ENCODE measurements at regions not wholly inside any gene's neighbourhood (a gene's known extent, or its start where the extent isn't known, plus 50 kb on each side); places are given as distances from the start of the nearest gene placed in this dataset.

DNA sequence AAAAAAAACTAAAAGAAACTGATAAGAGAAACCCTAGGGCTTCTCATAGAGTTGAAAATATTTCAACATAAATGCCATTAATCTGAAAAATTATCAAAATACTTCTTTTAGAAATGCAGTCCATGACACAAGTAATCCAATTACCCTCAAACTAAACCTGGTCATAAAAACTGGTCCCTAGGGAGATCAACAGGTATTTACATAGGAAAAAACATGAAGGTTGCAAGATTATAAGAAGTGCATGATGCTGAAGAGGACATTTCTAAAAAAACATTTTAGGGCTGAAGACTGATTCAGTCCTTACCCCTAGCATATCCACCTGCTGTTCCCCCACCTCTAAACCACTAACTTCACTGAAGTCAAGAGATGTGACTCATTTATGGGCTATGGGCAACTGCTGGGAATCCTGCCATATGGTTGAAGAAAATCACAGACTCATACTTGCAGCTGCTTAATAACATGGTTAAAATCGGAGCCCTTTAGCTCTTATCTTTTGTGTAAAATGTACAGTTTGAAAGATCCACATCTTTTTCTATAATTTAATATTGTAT lies 131.0 kb upstream of the RUNX1 start:
- Histone ChIP-seq H3K9ac (ENCODE audit: insufficient read depth, low read length, poor library complexity, severe bottlenecking) (no peak overlapping the region), H3K27ac (ENCODE audit: low read depth in 1 of 2, low read length in 2 of 2) (no peak overlapping the region), H3K27me3 (ENCODE audit: control insufficient read depth in 2 of 2, insufficient read depth in 2 of 2, low read length in 2 of 2) (no peaks in the 10 kb centered on the region), H3K4me2 (replicated peaks; ENCODE audit: extremely low read depth, low read length, poor library complexity, severe bottlenecking) (no peak overlapping the region), H3K36me3 (replicated peaks in 1 of 2; ENCODE audit: control insufficient read depth in 1 of 2, insufficient read depth in 2 of 2, low read length in 2 of 2) (no peaks in the 10 kb centered on the region), H3K4me1 (ENCODE audit: control insufficient read depth in 1 of 2, insufficient read depth in 2 of 2, low read length in 2 of 2) (no peaks in the 10 kb centered on the region), H3K4me3 (replicated peaks in 1 of 3; ENCODE audit: low read depth in 2 of 3, low read length in 3 of 3) (no peak overlapping the region), H3K79me2 (ENCODE audit: insufficient read depth, low read length) (no peaks in the 10 kb centered on the region), H2AFZ (ENCODE audit: insufficient read depth, low read depth, low read length, poor library complexity, severe bottlenecking) (no peak overlapping the region), H3K9me3 (replicated peaks in 1 of 2; ENCODE audit: control insufficient read depth in 1 of 2, insufficient read depth in 1 of 2, low read length in 2 of 2) (no peaks in the 10 kb centered on the region), H4K20me1 (ENCODE audit: insufficient read depth, low read length) (no peaks in the 10 kb centered on the region)
- no peak for DNase-seq
- intact Hi-C loops (cut with micrococcal nuclease): no loop called here
- TF ChIP-seq, protein P1, sequence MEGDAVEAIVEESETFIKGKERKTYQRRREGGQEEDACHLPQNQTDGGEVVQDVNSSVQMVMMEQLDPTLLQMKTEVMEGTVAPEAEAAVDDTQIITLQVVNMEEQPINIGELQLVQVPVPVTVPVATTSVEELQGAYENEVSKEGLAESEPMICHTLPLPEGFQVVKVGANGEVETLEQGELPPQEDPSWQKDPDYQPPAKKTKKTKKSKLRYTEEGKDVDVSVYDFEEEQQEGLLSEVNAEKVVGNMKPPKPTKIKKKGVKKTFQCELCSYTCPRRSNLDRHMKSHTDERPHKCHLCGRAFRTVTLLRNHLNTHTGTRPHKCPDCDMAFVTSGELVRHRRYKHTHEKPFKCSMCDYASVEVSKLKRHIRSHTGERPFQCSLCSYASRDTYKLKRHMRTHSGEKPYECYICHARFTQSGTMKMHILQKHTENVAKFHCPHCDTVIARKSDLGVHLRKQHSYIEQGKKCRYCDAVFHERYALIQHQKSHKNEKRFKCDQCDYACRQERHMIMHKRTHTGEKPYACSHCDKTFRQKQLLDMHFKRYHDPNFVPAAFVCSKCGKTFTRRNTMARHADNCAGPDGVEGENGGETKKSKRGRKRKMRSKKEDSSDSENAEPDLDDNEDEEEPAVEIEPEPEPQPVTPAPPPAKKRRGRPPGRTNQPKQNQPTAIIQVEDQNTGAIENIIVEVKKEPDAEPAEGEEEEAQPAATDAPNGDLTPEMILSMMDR (IDR thresholded peaks at IDR 0.05): no peak
- Mint-ChIP-seq H3K36me3 (peaks cover 0 to under 1% of the 10 kb centered on the region in 2 donors), H3K27ac (no peak overlapping the region), H3K4me3 (no peak overlapping the region), H3K27me3 (ENCODE audit: low read depth in 3 of 3) (peaks cover 1 to 2% (median 1%) of the 10 kb centered on the region in 3 donors), H3K9me3 (peaks cover 0 to 17% (median 6%) of the 10 kb centered on the region in 7 donors), H3K4me1 (no peaks in the 10 kb centered on the region)
- WGBS (ENCODE audit: insufficient coverage): no CpG with 5 or more reads among the region's 1 CpG

DNA sequence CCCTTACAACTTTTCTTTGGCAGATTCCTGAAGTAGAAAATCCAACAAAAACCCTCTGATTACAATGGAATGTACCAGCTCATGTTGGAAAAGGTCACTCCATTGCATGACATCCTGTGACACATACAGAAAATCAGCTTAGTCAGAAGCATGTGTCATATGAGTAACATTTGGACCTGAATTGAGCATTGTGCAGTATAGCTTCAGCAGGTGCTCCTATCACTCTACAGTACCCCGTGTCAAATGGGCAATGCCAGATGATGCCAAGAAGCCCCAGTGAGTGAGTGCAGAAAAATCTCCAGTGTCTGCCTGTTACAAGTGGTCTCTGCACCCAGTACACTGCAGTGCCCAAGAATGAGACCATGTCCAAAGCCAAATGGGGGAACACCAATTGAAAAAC lies 129.7 kb upstream of the RUNX1 start:
- Histone ChIP-seq H3K4me3 (replicated peaks in 1 of 3; ENCODE audit: low read depth in 2 of 3, low read length in 3 of 3) (no peak overlapping the region), H3K36me3 (replicated peaks in 1 of 2; ENCODE audit: control insufficient read depth in 1 of 2, insufficient read depth in 2 of 2, low read length in 2 of 2) (no peaks in the 10 kb centered on the region), H3K9ac (ENCODE audit: insufficient read depth, low read length, poor library complexity, severe bottlenecking) (no peak overlapping the region), H3K9me3 (replicated peaks in 1 of 2; ENCODE audit: control insufficient read depth in 1 of 2, insufficient read depth in 1 of 2, low read length in 2 of 2) (no peaks in the 10 kb centered on the region), H3K4me2 (replicated peaks; ENCODE audit: extremely low read depth, low read length, poor library complexity, severe bottlenecking) (no peak overlapping the region), H4K20me1 (ENCODE audit: insufficient read depth, low read length) (no peaks in the 10 kb centered on the region), H3K27me3 (ENCODE audit: control insufficient read depth in 2 of 2, insufficient read depth in 2 of 2, low read length in 2 of 2) (no peaks in the 10 kb centered on the region), H3K27ac (ENCODE audit: low read depth in 1 of 2, low read length in 2 of 2) (no peak overlapping the region), H3K79me2 (ENCODE audit: insufficient read depth, low read length) (no peaks in the 10 kb centered on the region), H2AFZ (ENCODE audit: insufficient read depth, low read depth, low read length, poor library complexity, severe bottlenecking) (no peak overlapping the region), H3K4me1 (ENCODE audit: control insufficient read depth in 1 of 2, insufficient read depth in 2 of 2, low read length in 2 of 2) (no peaks in the 10 kb centered on the region)
- peak in 1 of 3 donors; percentile 20 for DNase-seq
- H3K27ac Mint-ChIP-seq: no peak overlapping the region
- TF ChIP-seq, protein P1 (IDR thresholded peaks at IDR 0.05): no peak
- H3K36me3 Mint-ChIP-seq: peaks cover 0 to 2% of the 10 kb centered on the region in 2 donors
- peaks cover 0 to 1% (median 1%) of the 10 kb centered on the region in 3 donors for H3K27me3 Mint-ChIP-seq (ENCODE audit: low read depth in 3 of 3)
- H3K4me3 Mint-ChIP-seq: no peak overlapping the region
- H3K4me1 Mint-ChIP-seq: no peaks in the 10 kb centered on the region
- peaks cover 0 to 19% (median 8%) of the 10 kb centered on the region in 7 donors for H3K9me3 Mint-ChIP-seq
- intact Hi-C loops (cut with micrococcal nuclease): no loop called here
- 86% methylated on average over 1 of the region's 1 CpG for WGBS (ENCODE audit: insufficient coverage)

All from CD14-positive monocyte (primary cell).